GM18907 (cell line): ENCODE measurements at regions not wholly inside any gene's neighbourhood (a gene's known extent, or its start where the extent isn't known, plus 50 kb on each side); places are given as distances from the start of the nearest gene placed in this dataset.

Source experiments
- ATAC-seq: cut with Tn5 transposase; IDR thresholded peaks from one replicate; pipeline ENCODE4 v1.9.1; 2021; ENCODE audit warnings: mild to moderate bottlenecking, moderate library complexity; ENCODE audit not compliant: unreplicated experiment

DNA sequence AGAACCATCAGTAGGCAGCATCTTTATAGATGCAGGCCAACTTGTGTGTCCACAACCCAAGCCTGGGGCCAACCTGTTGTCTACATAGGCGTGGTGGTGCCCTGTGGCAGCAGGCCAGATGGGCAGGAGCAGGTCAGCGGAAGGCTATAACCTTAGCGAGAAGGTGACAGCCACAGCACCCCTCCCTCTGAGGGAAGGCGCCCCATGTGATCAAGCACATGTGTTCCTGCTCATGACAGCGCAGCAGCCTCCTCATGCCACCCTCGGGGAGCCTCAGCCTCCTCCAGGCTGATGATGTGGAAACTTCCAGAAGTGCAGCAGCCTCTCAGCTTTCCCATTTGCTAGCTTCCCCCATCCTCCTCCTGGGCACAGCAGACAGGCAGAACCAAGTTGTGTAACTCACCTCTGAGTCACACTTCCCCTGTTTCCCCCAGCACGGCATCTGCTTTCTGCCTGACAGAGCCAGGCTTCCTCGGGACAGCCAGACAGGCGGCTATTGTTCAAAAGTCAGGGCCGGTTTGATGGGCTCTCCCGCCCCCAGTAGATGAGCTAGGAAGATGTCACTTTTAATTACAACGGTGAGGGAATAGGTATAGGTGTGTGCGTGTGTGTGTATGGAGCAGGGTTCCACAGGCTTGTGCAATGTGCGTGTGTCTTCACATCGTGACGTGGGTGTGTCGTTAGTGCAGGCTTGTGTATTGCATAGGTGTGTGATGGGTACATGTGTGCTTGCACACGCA lies 312.0 kb upstream of the ZMIZ1 start:
- no peak for ATAC-seq

- ATAC-seq, result no peak
These were observed 311.3 kb upstream of the ZMIZ1 start for GRCh38 chr10:78757344-78757925.

DNA sequence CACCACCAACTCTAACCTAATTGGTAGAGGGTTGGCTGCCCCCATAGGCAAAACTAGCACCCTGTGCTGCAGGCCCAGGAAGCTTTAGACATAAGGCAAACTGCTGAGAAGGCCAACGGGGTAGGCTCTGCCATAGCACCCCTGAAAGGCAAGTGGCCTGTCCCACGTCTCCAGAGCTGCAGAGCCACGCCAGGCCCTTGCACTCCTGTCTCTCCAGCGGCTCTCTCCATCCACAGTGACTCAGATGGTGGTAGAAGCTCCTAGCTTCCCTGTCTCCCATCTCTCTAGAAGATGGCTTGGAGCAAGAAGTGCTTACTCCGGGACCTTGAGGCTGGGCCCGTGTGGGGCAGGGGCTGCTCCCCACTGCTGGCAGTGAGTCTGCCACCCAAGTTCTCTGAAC lies 310.6 kb upstream of the ZMIZ1 start:
- no peak for ATAC-seq

GRCh38 chr10:78759456-78760120 lies 309.2 kb upstream of the ZMIZ1 start:
- ATAC-seq, result no peak

GRCh38 chr10:78760463-78761310 lies 308.1 kb upstream of the ZMIZ1 start:
- no peak for ATAC-seq

- no peak for ATAC-seq
These were observed 307.4 kb upstream of the ZMIZ1 start for GRCh38 chr10:78761311-78761781.

DNA sequence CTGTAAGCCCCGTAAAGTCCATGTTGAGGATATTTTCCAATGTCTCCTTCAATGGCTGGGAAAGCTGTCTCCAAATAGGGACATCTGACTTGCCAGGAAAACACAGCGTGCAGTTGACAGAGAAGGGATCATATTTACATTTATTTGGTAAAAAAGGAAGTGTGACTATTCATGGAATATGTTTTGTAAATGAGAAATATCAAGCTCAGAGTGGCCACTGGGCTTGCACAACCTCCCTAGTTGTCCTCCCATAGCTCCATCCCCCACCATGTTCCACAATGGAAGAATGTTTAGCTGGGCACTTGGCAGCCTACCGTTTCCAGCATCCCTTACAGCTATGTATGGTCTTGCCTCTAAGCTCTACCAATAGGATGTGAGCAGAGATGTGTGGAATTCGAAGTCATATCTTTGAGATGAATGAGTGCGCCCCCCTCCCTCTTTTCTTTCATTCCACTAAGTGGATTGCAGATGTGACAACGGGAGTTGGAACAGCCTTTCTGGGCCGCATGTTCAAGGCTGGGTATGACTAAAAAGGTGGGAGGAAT lies 306.6 kb upstream of the ZMIZ1 start:
- no peak for ATAC-seq

- no peak for ATAC-seq
These were observed 305.5 kb upstream of the ZMIZ1 start for GRCh38 chr10:78763234-78763633.

DNA sequence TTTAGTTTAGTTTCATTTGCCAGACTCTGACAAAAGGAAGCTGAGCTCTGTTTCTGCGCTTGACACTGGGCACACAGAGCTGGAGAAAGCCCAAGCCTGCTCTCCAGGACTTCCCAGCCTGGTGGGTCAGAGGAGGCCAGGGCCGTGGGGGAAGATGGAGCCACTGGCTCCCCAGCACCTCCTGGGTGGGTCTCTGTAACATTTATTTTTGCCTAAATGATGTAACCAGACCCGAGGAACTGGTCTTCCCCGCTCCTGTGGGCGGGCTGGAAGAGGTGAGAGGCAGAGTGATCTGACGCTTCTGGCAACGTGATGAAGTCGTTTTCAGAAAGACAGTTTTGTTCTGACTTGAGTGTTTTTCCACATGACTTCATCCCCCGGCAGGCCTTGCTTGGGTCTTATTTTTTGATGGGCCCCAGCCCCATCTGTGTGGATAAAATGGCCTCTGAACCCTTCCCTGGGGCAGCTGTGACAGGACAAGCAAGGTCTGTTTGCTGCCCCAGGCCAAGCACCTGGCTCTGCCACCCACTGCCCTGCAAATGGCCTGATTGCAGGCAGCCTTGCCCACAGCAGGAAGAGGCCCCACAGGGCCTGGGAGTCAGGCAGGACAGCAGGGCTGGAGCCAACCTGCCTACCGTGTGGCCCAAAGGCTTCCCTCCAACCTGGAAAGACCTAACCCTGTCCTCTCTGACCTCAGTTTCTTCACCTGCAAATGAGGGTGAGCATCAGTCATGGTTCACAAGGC lies 304.9 kb upstream of the ZMIZ1 start:
- ATAC-seq, result no peak

DNA sequence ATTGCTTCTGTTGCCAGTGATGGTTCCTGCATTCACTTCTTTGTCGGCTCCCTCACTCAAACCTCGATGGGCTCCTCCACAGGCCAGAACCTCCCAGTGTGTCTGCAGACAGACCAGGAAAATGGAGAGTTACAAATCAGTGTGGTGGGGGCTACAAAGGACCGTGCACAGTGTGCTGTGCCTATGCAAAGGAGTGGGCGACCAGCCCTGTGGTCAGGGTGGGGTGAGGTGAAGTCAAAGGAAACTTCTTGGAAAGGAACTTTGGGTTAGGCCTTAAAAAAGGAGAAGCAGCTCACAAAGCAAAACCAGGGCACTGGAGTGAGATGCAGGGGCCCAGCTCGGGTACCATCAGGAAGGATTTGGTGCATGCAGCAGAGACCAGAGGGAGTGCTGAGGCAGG lies 304.3 kb upstream of the ZMIZ1 start:
- ATAC-seq, result no peak

GRCh38 chr10:78764846-78765430 lies 303.8 kb upstream of the ZMIZ1 start:
- ATAC-seq, result no peak

DNA sequence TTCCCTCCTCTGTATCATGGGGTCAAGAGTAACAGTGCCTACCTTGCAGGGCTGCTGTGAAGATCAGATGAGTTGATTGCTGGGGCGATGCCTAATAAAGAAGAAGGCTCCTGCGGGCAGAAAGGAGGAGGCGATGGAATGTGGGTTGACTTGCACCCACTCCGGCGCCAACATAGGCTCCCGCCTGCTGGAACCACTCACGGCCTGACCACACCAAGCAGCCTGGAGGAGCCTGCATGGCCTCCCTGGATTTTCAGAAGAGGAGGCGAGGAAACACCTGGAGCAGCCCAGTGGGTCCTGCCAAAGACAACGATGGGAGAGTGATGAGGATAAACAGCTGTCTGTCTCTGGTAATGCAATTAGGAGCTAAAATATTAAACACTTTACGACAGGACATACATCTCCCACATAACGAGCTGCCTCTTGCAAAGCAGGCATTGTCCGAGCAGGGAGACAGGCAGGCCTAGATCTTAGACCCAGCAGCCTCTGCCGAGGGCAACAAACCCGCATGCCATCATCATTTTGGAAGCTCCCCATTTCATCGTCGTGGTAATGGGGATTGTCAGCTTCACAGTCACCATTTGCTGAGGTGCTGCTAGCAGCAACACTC lies 302.9 kb upstream of the ZMIZ1 start:
- ATAC-seq, result no peak

DNA sequence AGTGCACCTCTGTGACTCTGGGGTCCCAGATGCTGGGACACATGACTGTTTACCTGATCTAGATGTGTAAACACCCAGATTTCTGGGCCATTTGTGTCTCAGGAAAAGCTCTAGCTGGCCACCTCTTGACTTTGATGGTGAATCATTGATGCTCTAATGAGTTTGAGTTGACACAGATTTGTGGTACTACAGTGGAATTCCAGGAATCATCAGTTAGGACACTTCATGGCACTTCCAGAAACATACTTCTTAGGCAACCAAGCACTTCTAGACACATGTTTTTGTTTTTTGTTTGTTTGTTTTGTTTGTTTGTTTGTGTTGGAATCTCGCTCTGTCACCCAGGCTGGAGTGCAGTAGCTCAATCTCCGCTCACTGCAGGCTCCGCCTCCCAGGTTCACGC lies 302.2 kb upstream of the ZMIZ1 start:
- ATAC-seq, result no peak

- no peak for ATAC-seq
These were observed 300.5 kb upstream of the ZMIZ1 start for GRCh38 chr10:78768041-78768835.

- no peak for ATAC-seq
These were observed 299.9 kb upstream of the ZMIZ1 start for GRCh38 chr10:78768876-78769275.

GRCh38 chr10:78769526-78769925 lies 299.2 kb upstream of the ZMIZ1 start:
- no peak for ATAC-seq

- ATAC-seq, result no peak
These were observed 298.3 kb upstream of the ZMIZ1 start for GRCh38 chr10:78770167-78771090.

DNA sequence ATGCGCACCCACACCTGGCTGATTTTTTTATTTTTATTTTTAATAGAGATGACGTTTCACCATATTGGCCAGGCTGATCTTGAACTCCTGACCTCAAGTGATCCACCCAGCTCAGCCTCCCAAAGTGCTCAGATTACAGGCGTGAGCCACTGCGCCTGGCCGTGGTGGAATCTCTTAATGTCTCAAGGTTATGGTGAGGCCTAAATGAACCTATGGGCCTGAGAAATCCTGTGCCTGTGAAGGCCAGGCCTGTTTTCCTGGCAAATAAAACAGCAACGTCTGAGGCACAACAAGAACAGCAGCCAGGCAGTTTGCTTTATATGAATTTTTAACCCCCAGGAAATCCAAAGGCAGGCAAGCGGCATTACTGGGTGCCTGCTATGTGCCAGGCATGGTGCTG lies 297.5 kb upstream of the ZMIZ1 start:
- ATAC-seq, result no peak
